HG03139 (cell line): ENCODE measurements at regions not wholly inside any gene's neighbourhood (a gene's known extent, or its start where the extent isn't known, plus 50 kb on each side); places are given as distances from the start of the nearest gene placed in this dataset.
"Not testable (repeated sequence)": the region's sequence is repeated elsewhere in the genome, so short reads cannot be mapped to it uniquely, and the experiment has no call there.

ENCODE experiments used
- ATAC-seq: cut with Tn5 transposase; IDR thresholded peaks from one replicate; pipeline ENCODE4 v1.9.1; 2021; ENCODE audit not compliant: unreplicated experiment

GRCh38 chr1:233722212-233722979, 108.5 kb downstream of the KCNK1 start:
- ATAC-seq, result no peak

DNA sequence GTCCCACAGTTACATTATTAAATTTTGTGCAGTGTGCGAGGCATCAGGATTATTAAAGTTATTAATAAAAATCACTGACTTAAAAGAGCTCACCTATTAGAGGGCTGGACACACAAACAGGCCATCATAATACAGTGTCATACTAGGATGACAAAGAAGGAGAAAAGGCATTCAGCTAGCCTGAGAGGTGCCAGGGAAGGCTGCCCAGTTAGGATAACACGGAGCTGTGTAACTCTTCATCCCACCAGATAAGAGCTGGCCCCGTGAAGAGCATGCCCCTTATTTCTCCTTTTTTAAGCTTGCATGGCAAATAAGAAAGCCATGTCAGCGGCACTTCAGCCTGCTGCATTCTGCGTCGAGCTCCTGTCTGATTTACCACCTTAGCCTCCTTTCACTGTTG, 109.5 kb downstream of the KCNK1 start:
- no peak for ATAC-seq

GRCh38 chr1:233724131-233724631, 110.3 kb downstream of the KCNK1 start:
- ATAC-seq, result not testable (repeated sequence)

- ATAC-seq, result no peak
Measured at GRCh38 chr1:233725423-233725822, 111.5 kb downstream of the KCNK1 start.

DNA sequence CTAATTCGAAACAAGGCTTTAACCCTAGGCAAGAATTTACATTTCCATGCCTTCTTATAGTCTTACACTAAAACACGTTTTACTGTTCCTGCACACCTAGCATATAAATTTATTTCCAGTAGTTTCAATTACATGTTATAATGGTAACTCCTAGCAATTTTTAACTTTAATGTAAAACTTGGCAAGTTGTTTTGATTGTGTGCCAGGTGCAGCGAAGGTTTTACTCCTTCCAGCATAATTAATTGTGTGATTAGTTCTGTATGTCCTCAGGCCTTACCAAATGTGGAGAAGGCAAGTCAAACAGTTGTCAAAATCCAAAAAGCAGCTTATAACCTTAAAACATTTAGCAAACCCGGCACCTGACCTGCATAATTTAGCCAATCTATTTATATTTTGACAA, 114.8 kb downstream of the KCNK1 start:
- no peak for ATAC-seq

GRCh38 chr1:233730380-233730779, 116.5 kb downstream of the KCNK1 start:
- ATAC-seq, result no peak

DNA sequence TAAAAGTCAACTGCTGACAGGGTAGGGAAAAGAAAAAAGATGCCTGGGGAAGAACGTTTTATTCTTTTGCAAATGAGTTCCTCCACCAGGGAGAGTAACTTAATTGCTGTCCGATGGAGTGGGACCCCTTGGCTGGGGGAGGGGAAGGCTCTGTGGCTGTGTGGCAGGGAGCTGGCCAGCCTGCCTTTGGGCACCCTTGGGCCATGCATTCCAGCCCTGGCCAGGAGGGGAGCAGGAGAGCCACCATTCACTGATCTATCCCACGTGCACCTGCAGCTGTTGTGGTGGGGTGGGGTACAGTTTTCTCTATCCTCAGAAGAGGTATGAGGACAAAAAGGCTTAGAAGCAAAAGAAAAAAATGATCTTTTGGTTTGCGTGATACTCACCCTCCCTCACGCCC, 116.9 kb downstream of the KCNK1 start:
- ATAC-seq, result no peak

DNA sequence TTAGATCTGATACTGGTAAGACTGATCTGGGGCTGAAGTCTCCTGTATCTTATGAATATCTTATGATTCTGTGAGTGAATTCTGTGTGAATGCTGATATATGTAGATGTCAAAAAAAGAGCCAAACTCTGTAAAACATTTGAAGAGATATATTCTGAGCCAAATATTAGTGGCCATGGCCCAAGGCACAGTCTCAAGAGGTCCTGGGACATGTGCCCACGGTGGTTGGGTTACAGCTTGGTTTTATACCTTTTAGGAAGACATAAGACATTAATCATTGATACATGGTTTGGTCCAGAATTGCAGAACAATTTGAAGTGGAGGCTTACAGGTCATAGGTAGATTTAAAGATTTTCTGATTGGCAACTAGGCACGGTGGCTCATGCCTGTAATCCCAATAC, 118.3 kb downstream of the KCNK1 start:
- no peak for ATAC-seq

GRCh38 chr1:233734456-233734855, 120.5 kb downstream of the KCNK1 start:
- no peak for ATAC-seq

GRCh38 chr1:233735331-233735730, 121.4 kb downstream of the KCNK1 start:
- no peak for ATAC-seq

- no peak for ATAC-seq
Measured at GRCh38 chr1:233735847-233736246, 121.9 kb downstream of the KCNK1 start.

GRCh38 chr1:233737341-233737740, 123.4 kb downstream of the KCNK1 start:
- ATAC-seq, result no peak

DNA sequence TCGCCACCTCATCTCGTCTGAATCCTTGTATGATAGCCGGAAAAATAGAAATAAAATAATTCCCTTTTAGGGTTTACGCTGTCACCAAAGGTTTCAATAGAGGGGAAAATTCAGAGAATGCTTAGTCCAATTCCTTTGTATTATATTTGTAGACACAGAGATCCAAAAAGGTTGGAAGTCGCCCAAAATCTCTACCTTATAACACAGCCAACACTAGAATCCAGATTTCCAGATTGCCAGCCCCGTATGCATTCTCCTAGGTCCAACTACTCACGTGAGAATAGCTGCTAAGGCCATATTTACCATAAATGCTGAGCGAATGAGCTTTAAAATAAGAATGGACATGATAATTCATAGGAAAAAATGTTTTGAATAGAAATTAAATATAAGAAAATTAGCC, 124.5 kb downstream of the KCNK1 start:
- ATAC-seq, result no peak

- no peak for ATAC-seq
Measured at GRCh38 chr1:233738850-233739249, 124.9 kb downstream of the KCNK1 start.

DNA sequence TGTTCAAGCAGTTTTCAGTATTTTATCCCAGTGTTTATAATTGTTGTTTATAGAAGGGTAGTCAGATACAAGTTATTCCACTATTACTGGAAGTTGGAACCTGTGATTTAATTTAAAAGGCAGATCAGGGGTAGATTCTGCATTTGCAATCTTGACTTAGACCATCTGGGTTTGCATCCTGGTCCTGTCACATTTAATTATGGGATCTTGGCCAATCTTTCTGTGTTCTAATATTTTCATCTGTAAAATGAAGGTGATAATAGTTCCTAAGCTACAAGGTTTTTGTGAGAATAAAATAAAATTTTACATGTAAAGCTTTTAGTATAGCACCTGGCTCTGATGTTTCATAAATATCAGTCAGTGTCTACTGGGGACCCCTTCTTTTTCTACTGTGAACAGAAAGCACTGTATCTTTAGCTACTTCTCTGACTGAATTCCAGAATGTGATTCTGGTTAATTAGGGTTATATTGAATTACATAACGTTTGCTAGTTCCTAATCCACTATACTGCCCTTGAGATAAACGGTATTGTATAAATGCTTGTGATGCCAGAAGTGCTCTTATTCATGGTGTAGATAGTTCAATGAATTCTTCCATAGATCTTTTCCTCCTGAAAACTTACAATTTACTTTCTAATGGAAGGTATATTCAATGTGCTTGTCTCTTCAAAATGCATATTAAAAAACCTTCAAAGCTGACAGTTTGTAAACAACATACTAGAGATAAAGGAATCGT, 131.0 kb downstream of the KCNK1 start:
- ATAC-seq, result no peak

- no peak for ATAC-seq
Measured at GRCh38 chr1:233750139-233750538, 136.2 kb downstream of the KCNK1 start.

GRCh38 chr1:233759665-233760064, 144.8 kb upstream of the SLC35F3 start:
- no peak for ATAC-seq

- not testable (repeated sequence) for ATAC-seq
Measured at GRCh38 chr1:233764304-233764703, 140.2 kb upstream of the SLC35F3 start.

DNA sequence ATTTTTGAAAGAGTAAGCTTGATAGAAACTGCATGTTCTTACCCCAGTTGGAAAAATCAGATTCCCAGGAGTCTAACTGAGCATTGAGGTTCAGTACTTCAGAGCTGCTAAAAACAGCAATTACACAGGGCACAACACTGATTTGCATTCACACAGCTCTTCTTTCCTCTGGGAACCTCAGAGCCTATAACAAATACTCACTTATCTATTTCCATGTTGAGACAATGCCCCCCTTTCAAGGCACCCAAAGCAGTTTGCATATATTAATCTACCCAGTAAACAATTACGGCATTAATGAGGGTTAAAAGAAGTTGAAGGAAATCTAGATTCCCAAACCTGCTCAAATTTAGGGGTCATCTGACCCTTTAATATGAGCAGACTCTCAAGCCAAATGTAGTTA, 126.9 kb upstream of the SLC35F3 start:
- no peak for ATAC-seq

DNA sequence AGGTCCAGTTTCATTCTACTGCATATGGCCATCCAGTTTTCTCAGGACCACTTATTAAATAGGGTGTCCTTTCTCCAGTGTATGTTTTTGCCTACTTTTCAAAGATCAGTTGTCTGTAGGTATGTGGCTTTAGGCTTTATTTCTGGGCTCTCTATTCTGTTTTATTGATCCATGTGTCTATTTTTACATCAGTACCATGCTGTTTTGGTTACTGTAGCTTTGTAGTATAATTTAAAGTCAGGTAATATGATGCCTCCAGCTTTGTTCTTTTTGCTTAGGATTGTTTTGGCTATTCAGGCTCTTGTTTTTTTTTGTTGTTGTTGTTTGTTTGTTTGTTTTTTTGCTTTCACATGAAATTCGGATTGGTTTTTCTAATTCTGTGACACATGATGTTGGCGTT, 124.4 kb upstream of the SLC35F3 start:
- ATAC-seq, result no peak

GRCh38 chr1:233782937-233783586, 121.4 kb upstream of the SLC35F3 start:
- ATAC-seq, result no peak

DNA sequence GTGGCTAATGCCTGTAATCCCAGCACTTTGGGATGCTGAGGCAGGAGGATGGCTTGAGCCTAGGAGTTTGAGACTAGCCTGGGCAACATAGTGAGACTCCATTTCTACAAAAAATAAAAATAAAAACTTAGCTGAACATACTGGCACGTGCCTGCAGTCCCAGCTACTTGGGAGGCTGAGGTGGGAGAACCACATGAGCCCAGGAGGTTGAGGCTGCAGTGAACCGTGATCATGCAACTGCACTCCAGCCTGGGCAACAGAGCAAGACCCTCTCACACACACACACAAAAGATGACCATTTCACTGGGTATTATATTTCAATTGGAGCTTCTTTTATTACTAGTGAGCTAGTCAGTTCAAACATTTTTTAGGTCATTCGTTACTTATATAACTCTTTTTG, 116.9 kb upstream of the SLC35F3 start:
- ATAC-seq, result no peak
